Caco-2 (cell line): ENCODE measurements at regions not wholly inside any gene's neighbourhood (a gene's known extent, or its start where the extent isn't known, plus 50 kb on each side); places are given as distances from the start of the nearest gene placed in this dataset.

Source experiments
- BruUV-seq: library from RNA; stranded (reverse); fragments of 400-500 nt; replicated peaks from 2 replicates; lab custom pipeline; 2021; lab: Mats Ljungman, UMichigan
- CTCF ChIA-PET: fragments of 300-600 bp; sonication (Branson Sonifier 250); formaldehyde crosslinking; loops from one replicate; lab custom pipeline; 2022; ENCODE audit warnings: antibody characterized with exemption; lab: Charles Lee
- POLR2A ChIA-PET: fragments of 300-600 bp; sonication (Branson Sonifier 250); formaldehyde crosslinking; loops from one replicate; lab custom pipeline; 2022; ENCODE audit warnings: antibody characterized with exemption; lab: Charles Lee
- DNase-seq, 2 experiments: peaks; one replicate each; pipeline versions ENCODE4 v3.0.0 to v3.0.0-alpha.2; 2020 to 2022
- H3K27me3 ChIP-seq: replicated peaks from 2 replicates; pipeline ENCODE4 v1.6.0; 2011; ENCODE audit warnings: low read length; ENCODE audit not compliant: control insufficient read depth, insufficient read depth
- H3K36me3 ChIP-seq: 2 replicates; pipeline ENCODE4 v1.5.1; 2011; ENCODE audit warnings: low read length; ENCODE audit not compliant: control insufficient read depth, insufficient read depth
- H3K4me1 ChIP-seq: fragments of 250-450 bp; sonication (Bioruptor Pico); 2 replicates; pipeline ENCODE4 v1.5.1; 2020; ENCODE audit warnings: mild to moderate bottlenecking
- H3K4me3 ChIP-seq: 2 replicates; pipeline ENCODE4 v1.5.1; 2011; ENCODE audit warnings: low read depth, mild to moderate bottlenecking, control low read depth, low read length
- H3K9me3 ChIP-seq: fragments of 250-450 bp; sonication (Bioruptor Pico); 2 replicates; pipeline ENCODE4 v1.5.1; 2020; ENCODE audit warnings: mild to moderate bottlenecking, moderate library complexity
- H3K27ac Mint-ChIP-seq: one replicate; pipeline ENCODE4 v1.8.0; 2022; ENCODE audit warnings: mixed read lengths; ENCODE audit not compliant: unreplicated experiment
- H3K27me3 Mint-ChIP-seq: one replicate; pipeline ENCODE4 v1.8.0; 2022; ENCODE audit warnings: mixed read lengths; ENCODE audit not compliant: insufficient read depth, unreplicated experiment
- H3K36me3 Mint-ChIP-seq: one replicate; pipeline ENCODE4 v1.8.0; 2022; ENCODE audit warnings: mild to moderate bottlenecking, mixed read lengths; ENCODE audit not compliant: insufficient read depth, unreplicated experiment
- H3K4me1 Mint-ChIP-seq: one replicate; pipeline ENCODE4 v1.8.0; 2022; ENCODE audit warnings: low read depth, mixed read lengths; ENCODE audit not compliant: unreplicated experiment
- H3K4me3 Mint-ChIP-seq: one replicate; pipeline ENCODE4 v1.8.0; 2022; ENCODE audit warnings: mild to moderate bottlenecking, moderate library complexity, mixed read lengths; ENCODE audit not compliant: unreplicated experiment
- H3K9me3 Mint-ChIP-seq: one replicate; pipeline ENCODE4 v1.8.0; 2022; ENCODE audit warnings: mixed read lengths; ENCODE audit not compliant: unreplicated experiment
- CTCF ChIP-seq, 2 experiments: fragments of 200-600 bp in 1 of 2; IDR thresholded peaks; 1 replicate in 1 of 2; 2 replicates in 1 of 2; pipeline versions ENCODE4 v1.5.1 to v1.8.0; 2011 to 2022; ENCODE audit warnings: antibody characterized with exemption in 1 of 2, control low read depth in 1 of 2, inconsistent platforms in 1 of 2, low read depth in 1 of 2, low read length in 1 of 2, mild to moderate bottlenecking in 1 of 2, moderate library complexity in 1 of 2; ENCODE audit not compliant: insufficient read depth in 1 of 2, severe bottlenecking in 1 of 2, unreplicated experiment in 1 of 2
- intact Hi-C: fragments of 100-400 bp; cut with micrococcal nuclease; formaldehyde crosslinking; loops from one replicate; pipeline ENCODE4 v1.10.0; 2022; ENCODE audit not compliant: unreplicated experiment

- Mint-ChIP-seq H3K4me3 (no peak overlapping the region), H3K36me3 (no peaks in the 10 kb centered on the region), H3K27ac (no peak overlapping the region), H3K9me3 (peaks cover 9% of the 10 kb centered on the region), H3K4me1 (no peaks in the 10 kb centered on the region), H3K27me3 (peaks cover 12% of the 10 kb centered on the region)
- no peaks in the 10 kb centered on the region for H3K27me3 ChIP-seq
- BruUV-seq, result no TSS peak
- H3K36me3 ChIP-seq, result no peaks in the 10 kb centered on the region
- no peaks in the 10 kb centered on the region for H3K4me1 ChIP-seq
- intact Hi-C loops, result no loop called here
- DNase-seq, result no peak
- CTCF ChIA-PET, result no interaction called here
- no peak for TF ChIP-seq CTCF (IDR thresholded peaks at IDR 0.05; ENCODE audit: insufficient read depth in 1 of 2, low read depth in 1 of 2, low read length in 1 of 2, severe bottlenecking in 1 of 2, unreplicated experiment in 1 of 2)
- POLR2A ChIA-PET, result no interaction called here
- no peak overlapping the region for H3K4me3 ChIP-seq
- no peaks in the 10 kb centered on the region; the same call in 1 of the 2 replicates for H3K9me3 ChIP-seq
Observed at GRCh38 chr17:69620363-69620762, 205.9 kb downstream of the MAP2K6 start.

- Mint-ChIP-seq H3K4me1 (no peaks in the 10 kb centered on the region), H3K4me3 (no peak overlapping the region), H3K36me3 (no peaks in the 10 kb centered on the region), H3K9me3 (no peaks in the 10 kb centered on the region), H3K27ac (no peak overlapping the region), H3K27me3 (peaks cover 10% of the 10 kb centered on the region)
- no peak for TF ChIP-seq CTCF (IDR thresholded peaks at IDR 0.05; ENCODE audit: insufficient read depth in 1 of 2, low read depth in 1 of 2, low read length in 1 of 2, severe bottlenecking in 1 of 2, unreplicated experiment in 1 of 2)
- H3K4me3 ChIP-seq, result no peak overlapping the region
- intact Hi-C loops, result no loop called here
- H3K4me1 ChIP-seq, result no peaks in the 10 kb centered on the region
- POLR2A ChIA-PET, result no interaction called here
- no peaks in the 10 kb centered on the region for H3K27me3 ChIP-seq
- no TSS peak for BruUV-seq
- CTCF ChIA-PET, result no interaction called here
- DNase-seq, result no peak
- H3K9me3 ChIP-seq, result no peaks in the 10 kb centered on the region; the same call in 1 of the 2 replicates
- no peaks in the 10 kb centered on the region for H3K36me3 ChIP-seq
Observed at GRCh38 chr17:69625474-69625873, 211.0 kb downstream of the MAP2K6 start.

- H3K27me3 Mint-ChIP-seq, result peaks cover under 1% of the 10 kb centered on the region
- Histone ChIP-seq H3K4me3 (no peak overlapping the region), H3K4me1 (no peaks in the 10 kb centered on the region), H3K9me3 (no peaks in the 10 kb centered on the region), H3K27me3 (no peaks in the 10 kb centered on the region), H3K36me3 (no peaks in the 10 kb centered on the region)
- H3K4me3 Mint-ChIP-seq, result no peak overlapping the region
- H3K9me3 Mint-ChIP-seq, result no peaks in the 10 kb centered on the region
- ChIA-PET POLR2A (no interaction called here), CTCF (no interaction called here)
- intact Hi-C loops, result no loop called here
- no peaks in the 10 kb centered on the region for H3K4me1 Mint-ChIP-seq
- TF ChIP-seq CTCF (IDR thresholded peaks at IDR 0.05; ENCODE audit: insufficient read depth in 1 of 2, low read depth in 1 of 2, low read length in 1 of 2, severe bottlenecking in 1 of 2, unreplicated experiment in 1 of 2), result no peak
- no TSS peak for BruUV-seq
- H3K36me3 Mint-ChIP-seq, result no peaks in the 10 kb centered on the region
- DNase-seq, result no peak
- no peak overlapping the region for H3K27ac Mint-ChIP-seq
Observed at GRCh38 chr17:69630056-69630635, 215.6 kb downstream of the MAP2K6 start.
